ENCODE measurements at regions not wholly inside any gene's neighbourhood (a gene's known extent, or its start where the extent isn't known, plus 50 kb on each side); places are given as distances from the start of the nearest gene placed in this dataset.

DNA sequence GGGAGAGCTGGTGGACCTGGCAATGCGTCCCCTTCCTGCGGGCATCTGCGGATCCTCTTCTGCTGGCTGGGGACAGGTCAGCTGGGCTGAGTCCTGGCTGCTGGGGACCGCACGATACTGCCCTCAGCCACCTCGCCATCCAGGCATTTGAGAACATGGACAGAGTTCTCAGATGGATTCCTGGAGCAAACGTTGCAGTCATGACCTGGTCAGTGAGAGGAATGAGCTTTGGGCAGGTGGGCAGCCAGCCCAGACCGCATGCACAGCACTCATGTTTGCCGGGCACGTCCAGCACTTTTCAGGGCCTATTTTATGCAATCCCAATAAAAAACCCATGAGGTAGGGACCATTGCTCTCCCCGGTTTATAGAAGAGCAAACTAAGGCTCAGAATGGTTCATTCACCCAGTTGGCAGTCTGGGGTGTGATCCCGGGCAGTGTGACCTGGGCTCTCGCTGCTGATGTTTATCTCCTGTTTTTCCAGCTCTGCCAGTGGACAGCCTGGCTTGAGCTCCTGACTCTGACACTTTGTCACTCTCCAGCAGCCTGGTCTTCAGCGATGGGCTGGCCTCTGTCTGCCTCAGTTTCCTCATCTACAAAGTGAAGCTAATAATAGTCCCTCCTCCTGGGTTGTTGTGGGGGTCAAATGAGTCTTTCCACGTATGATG lies 294.7 kb downstream of the IRF8 start:
- no peak for TF ChIP-seq EZH2 (IDR thresholded peaks at IDR 0.05; ENCODE audit: insufficient read depth, low read length)
- no peak for TF ChIP-seq CTCF (IDR thresholded peaks at IDR 0.05; ENCODE audit: insufficient read depth, low read depth, low read length)

All from astrocyte (in vitro differentiated cells and primary cell).